ENCODE measurements at regions not wholly inside any gene's neighbourhood (a gene's known extent, or its start where the extent isn't known, plus 50 kb on each side); places are given as distances from the start of the nearest gene placed in this dataset.

GRCh38 chr10:96772196-96772595, 51.9 kb upstream of the PIK3AP1 start:
- POLR2A ChIA-PET: no interaction called here
- Mint-ChIP-seq H3K4me3 (no peak overlapping the region), H3K9me3 (peaks cover 0 to 10% (median 6%) of the 10 kb centered on the region in 3 donors)

GRCh38 chr10:96770987-96771386, 50.7 kb upstream of the PIK3AP1 start:
- H3K9me3 ChIP-seq: no peaks in the 10 kb centered on the region
- no peak overlapping the region for H3K4me3 ChIP-seq (ENCODE audit: control insufficient read depth in 1 of 2, extremely low read depth in 1 of 2, low read length in 1 of 2)
- Mint-ChIP-seq H3K4me1 (no peaks in the 10 kb centered on the region), H3K4me3 (no peak overlapping the region), H3K27me3 (peaks cover 0 to 2% of the 10 kb centered on the region in 2 donors), H3K36me3 (no peaks in the 10 kb centered on the region), H3K27ac (no peak overlapping the region), H3K9me3 (peaks cover 0 to 10% (median 6%) of the 10 kb centered on the region in 3 donors)
- H3K4me1 ChIP-seq (ENCODE audit: control insufficient read depth in 1 of 2, extremely low read depth in 1 of 2, insufficient read depth in 2 of 2, low read length in 2 of 2): no peaks in the 10 kb centered on the region
- ChIA-PET CTCF (interaction anchor here in 1 of 2 donors (0.6 kb wide), 2 partner anchors 18 to 204 kb away, joined by 4 read pairs; no protein-coding TSS in a partner anchor), POLR2A (no interaction called here)
- DNase-seq (no peak), ATAC-seq (replicated peaks in 1 of 4) (no peak)
- no CpG with 5 or more reads among the region's 1 CpG for WGBS (ENCODE audit: insufficient coverage)
- no peak overlapping the region for H3K27ac ChIP-seq (ENCODE audit: low read length)
- H3K36me3 ChIP-seq (ENCODE audit: control insufficient read depth in 2 of 2, extremely low read depth in 1 of 2, insufficient read depth in 1 of 2, low read length in 1 of 2): no peaks in the 10 kb centered on the region
- H3K27me3 ChIP-seq (replicated peaks in 1 of 2; ENCODE audit: control insufficient read depth in 2 of 2, extremely low read depth in 1 of 2, insufficient read depth in 2 of 2, low read length in 1 of 2): peaks cover 0 to 3% of the 10 kb centered on the region in 2 experiments

More at GRCh38 chr10:96772196-96772595, 51.9 kb upstream of the PIK3AP1 start:
- Histone ChIP-seq H3K27me3 (replicated peaks in 1 of 2; ENCODE audit: control insufficient read depth in 2 of 2, extremely low read depth in 1 of 2, insufficient read depth in 2 of 2, low read length in 1 of 2) (peaks cover 0 to 4% of the 10 kb centered on the region in 2 experiments), H3K36me3 (ENCODE audit: control insufficient read depth in 2 of 2, extremely low read depth in 1 of 2, insufficient read depth in 1 of 2, low read length in 1 of 2) (no peaks in the 10 kb centered on the region), H3K4me1 (ENCODE audit: control insufficient read depth in 1 of 2, extremely low read depth in 1 of 2, insufficient read depth in 2 of 2, low read length in 2 of 2) (no peaks in the 10 kb centered on the region), H3K27ac (ENCODE audit: low read length) (no peak overlapping the region), H3K9me3 (no peaks in the 10 kb centered on the region), H3K4me3 (ENCODE audit: control insufficient read depth in 1 of 2, extremely low read depth in 1 of 2, low read length in 1 of 2) (no peak overlapping the region)
- CTCF ChIA-PET: interaction anchor here (0.6 to 1.0 kb wide), 2 partner anchors 9 to 10 kb away, joined by 3 to 11 read pairs; no protein-coding TSS in a partner anchor
- ATAC-seq (replicated peaks in 1 of 4): no peak
- Mint-ChIP-seq H3K27ac (no peak overlapping the region), H3K4me1 (no peaks in the 10 kb centered on the region), H3K27me3 (peaks cover 0 to 2% of the 10 kb centered on the region in 2 donors), H3K36me3 (no peaks in the 10 kb centered on the region)
- DNase-seq: no peak

Data from T-cell (primary cell).